K562 (cell line): ENCODE measurements at regions not wholly inside any gene's neighbourhood (a gene's known extent, or its start where the extent isn't known, plus 50 kb on each side); places are given as distances from the start of the nearest gene placed in this dataset.

Source experiments
- CAMTA2 ChIP-seq: fragments of 250-450 bp; sonication (Bioruptor Pico); conservative IDR thresholded peaks from 2 replicates; pipeline ENCODE4 v1.5.1; 2022
- CHD7 ChIP-seq: fragments of 200-600 bp; sonication (generic); IDR thresholded peaks from one replicate; pipeline ENCODE4 v1.6.1; 2012; ENCODE audit warnings: mild to moderate bottlenecking, low read depth, low read length, inconsistent platforms
- PCBP2 ChIP-seq: fragments of 200-400 bp; formaldehyde crosslinking; IDR thresholded peaks from 2 replicates; pipeline ENCODE4 v1.6.1; 2018; ENCODE audit warnings: low read length, low read depth, mild to moderate bottlenecking, moderate library complexity; ENCODE audit not compliant: poor library complexity, severe bottlenecking
- RAD21 ChIP-seq, 2 experiments: fragments of 250-450 bp in 1 of 2; fragments of 450-650 bp in 1 of 2; sonication (Bioruptor Pico) in 1 of 2; formaldehyde crosslinking in 1 of 2; IDR thresholded peaks in 1 of 2; conservative IDR thresholded peaks in 1 of 2; 2 replicates each; pipeline versions ENCODE4 v1.4.0 to v1.8.0; 2020 to 2022; ENCODE audit warnings: mild to moderate bottlenecking in 2 of 2, moderate library complexity in 1 of 2

GRCh38 chr15:38920966-38921365, 356.4 kb upstream of the RASGRP1 start (continued):
- TF ChIP-seq CHD7 (no peak), PCBP2 (no peak), CAMTA2 (CRISPR knock-in tag) (no peak), RAD21 (CRISPR knock-in tag; conservative IDR thresholded peaks at IDR 0.05 in 1 of 2, IDR thresholded peaks at IDR 0.05 in 1 of 2) (no peak)
